Astrocyte (in vitro differentiated cells and primary cell): ENCODE measurements at regions not wholly inside any gene's neighbourhood (a gene's known extent, or its start where the extent isn't known, plus 50 kb on each side); places are given as distances from the start of the nearest gene placed in this dataset.

ENCODE experiments used
- EZH2 ChIP-seq: IDR thresholded peaks from 2 replicates; pipeline ENCODE4 v1.6.1; 2012; ENCODE audit warnings: mild to moderate bottlenecking, low read length, inconsistent platforms; ENCODE audit not compliant: insufficient read depth
- TF ChIP-seq, protein P1 (sequence below): IDR thresholded peaks from 2 replicates; pipeline ENCODE4 v1.5.1; 2011; ENCODE audit warnings: low read depth, mild to moderate bottlenecking, inconsistent platforms, low read length, moderate library complexity; ENCODE audit not compliant: insufficient read depth

DNA sequence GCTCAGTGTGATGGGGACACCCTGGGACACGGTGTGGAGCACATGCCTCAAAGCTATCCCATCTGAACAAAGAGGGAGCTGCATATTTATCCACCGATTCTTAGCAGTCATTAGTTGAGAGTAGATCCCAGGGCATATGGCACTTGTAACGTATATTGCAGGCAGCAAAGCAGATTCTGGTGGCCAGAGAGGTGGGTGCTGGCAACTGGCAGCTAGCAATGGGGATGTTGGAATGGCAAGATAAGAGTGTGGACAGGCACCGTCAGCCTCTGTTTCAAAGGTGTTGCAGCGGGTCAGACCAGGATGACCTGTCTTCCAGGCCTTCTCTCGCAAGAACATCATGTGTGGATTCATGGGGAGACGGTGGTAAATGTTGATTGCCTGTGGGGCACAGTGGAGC lies 54.0 kb upstream of the ADRA1D start:
- TF ChIP-seq, protein P1, sequence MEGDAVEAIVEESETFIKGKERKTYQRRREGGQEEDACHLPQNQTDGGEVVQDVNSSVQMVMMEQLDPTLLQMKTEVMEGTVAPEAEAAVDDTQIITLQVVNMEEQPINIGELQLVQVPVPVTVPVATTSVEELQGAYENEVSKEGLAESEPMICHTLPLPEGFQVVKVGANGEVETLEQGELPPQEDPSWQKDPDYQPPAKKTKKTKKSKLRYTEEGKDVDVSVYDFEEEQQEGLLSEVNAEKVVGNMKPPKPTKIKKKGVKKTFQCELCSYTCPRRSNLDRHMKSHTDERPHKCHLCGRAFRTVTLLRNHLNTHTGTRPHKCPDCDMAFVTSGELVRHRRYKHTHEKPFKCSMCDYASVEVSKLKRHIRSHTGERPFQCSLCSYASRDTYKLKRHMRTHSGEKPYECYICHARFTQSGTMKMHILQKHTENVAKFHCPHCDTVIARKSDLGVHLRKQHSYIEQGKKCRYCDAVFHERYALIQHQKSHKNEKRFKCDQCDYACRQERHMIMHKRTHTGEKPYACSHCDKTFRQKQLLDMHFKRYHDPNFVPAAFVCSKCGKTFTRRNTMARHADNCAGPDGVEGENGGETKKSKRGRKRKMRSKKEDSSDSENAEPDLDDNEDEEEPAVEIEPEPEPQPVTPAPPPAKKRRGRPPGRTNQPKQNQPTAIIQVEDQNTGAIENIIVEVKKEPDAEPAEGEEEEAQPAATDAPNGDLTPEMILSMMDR = no peak
- no peak for TF ChIP-seq EZH2
